ENCODE measurements at regions not wholly inside any gene's neighbourhood (a gene's known extent, or its start where the extent isn't known, plus 50 kb on each side); places are given as distances from the start of the nearest gene placed in this dataset.

DNA sequence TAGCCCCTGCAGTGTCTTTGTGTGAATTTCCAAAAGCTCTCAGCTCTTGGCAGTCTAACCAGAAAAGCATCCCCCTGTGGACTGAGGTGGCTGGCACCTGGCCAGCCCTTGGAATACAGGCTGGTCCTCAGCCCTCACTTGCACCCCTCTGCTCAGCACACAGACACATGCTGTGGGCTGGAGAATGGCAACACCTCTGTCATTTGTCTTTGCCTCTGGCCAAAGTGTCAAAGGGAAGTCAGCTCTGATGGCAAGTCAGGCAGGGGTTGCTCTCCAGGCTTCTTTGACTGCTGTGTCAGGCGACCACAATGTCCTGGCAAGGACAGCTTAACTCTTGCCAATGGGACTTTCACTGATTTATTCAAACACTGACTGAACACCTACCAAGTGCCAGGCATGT is 724.8 kb downstream of the INHBA start:
- TF ChIP-seq, protein P1, sequence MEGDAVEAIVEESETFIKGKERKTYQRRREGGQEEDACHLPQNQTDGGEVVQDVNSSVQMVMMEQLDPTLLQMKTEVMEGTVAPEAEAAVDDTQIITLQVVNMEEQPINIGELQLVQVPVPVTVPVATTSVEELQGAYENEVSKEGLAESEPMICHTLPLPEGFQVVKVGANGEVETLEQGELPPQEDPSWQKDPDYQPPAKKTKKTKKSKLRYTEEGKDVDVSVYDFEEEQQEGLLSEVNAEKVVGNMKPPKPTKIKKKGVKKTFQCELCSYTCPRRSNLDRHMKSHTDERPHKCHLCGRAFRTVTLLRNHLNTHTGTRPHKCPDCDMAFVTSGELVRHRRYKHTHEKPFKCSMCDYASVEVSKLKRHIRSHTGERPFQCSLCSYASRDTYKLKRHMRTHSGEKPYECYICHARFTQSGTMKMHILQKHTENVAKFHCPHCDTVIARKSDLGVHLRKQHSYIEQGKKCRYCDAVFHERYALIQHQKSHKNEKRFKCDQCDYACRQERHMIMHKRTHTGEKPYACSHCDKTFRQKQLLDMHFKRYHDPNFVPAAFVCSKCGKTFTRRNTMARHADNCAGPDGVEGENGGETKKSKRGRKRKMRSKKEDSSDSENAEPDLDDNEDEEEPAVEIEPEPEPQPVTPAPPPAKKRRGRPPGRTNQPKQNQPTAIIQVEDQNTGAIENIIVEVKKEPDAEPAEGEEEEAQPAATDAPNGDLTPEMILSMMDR (IDR thresholded peaks at IDR 0.05; ENCODE audit: low read depth, low read length): no peak
- TF ChIP-seq EZH2phosphoT487 (IDR thresholded peaks at IDR 0.05; ENCODE audit: low read depth): no peak

All from OCI-LY3 (cell line).